ENCODE measurements at regions not wholly inside any gene's neighbourhood (a gene's known extent, or its start where the extent isn't known, plus 50 kb on each side); places are given as distances from the start of the nearest gene placed in this dataset.
"Not testable (repeated sequence)": the region's sequence is repeated elsewhere in the genome, so short reads cannot be mapped to it uniquely, and the experiment has no call there.

GRCh38 chr7:53473371-53473770 is 437.9 kb downstream of the POM121L12 start:
- no peak for DNase-seq (ENCODE audit: extremely low read depth, low read depth)
- TF ChIP-seq, protein P1, sequence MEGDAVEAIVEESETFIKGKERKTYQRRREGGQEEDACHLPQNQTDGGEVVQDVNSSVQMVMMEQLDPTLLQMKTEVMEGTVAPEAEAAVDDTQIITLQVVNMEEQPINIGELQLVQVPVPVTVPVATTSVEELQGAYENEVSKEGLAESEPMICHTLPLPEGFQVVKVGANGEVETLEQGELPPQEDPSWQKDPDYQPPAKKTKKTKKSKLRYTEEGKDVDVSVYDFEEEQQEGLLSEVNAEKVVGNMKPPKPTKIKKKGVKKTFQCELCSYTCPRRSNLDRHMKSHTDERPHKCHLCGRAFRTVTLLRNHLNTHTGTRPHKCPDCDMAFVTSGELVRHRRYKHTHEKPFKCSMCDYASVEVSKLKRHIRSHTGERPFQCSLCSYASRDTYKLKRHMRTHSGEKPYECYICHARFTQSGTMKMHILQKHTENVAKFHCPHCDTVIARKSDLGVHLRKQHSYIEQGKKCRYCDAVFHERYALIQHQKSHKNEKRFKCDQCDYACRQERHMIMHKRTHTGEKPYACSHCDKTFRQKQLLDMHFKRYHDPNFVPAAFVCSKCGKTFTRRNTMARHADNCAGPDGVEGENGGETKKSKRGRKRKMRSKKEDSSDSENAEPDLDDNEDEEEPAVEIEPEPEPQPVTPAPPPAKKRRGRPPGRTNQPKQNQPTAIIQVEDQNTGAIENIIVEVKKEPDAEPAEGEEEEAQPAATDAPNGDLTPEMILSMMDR (IDR thresholded peaks at IDR 0.05; ENCODE audit: low read depth, low read length, missing control alignments), result no peak
- H3K4me3 ChIP-seq (replicated peaks; ENCODE audit: low read depth, low read length), result no peak overlapping the region

DNA sequence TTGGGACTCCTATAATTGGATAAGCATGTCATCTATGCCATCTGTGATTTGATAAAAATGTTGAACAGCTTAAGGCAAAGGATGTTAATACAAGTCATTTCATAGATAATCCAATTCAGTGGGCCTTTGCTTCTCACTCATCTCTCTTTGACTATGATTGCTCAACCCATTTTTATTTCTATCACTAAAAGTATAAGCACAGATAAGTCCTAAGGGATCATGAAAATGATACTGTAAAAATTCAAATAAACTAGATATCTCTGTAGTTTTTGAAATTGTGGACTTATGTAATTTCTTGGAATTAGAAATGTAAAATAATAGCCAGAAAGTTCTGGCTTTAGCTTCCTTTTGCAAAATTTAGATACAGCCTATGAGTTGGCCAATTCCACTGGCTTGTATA is 440.3 kb downstream of the POM121L12 start:
- TF ChIP-seq, protein P1 (IDR thresholded peaks at IDR 0.05; ENCODE audit: low read depth, low read length, missing control alignments), result no peak
- no peak for DNase-seq (ENCODE audit: extremely low read depth, low read depth)
- H3K4me3 ChIP-seq (replicated peaks; ENCODE audit: low read depth, low read length), result no peak overlapping the region

DNA sequence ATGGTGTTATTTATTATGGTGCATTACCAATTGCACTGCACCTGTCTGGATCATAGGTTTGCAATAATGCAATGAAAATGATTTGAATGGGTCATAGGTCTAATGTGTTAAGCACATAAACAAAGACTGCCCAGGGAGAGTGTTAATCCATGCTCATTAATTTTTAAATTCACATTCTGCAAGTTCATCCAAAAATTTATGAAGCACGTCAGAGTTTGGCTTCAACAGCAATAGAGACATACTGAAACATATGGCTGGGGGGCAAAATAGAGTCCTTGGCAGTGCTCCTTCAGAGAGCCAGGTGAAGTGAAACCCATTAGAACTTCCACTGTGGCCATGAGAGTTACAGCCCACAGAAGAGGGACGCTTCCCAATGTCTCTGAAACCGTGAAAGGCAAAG is 441.1 kb downstream of the POM121L12 start:
- no peak for DNase-seq (ENCODE audit: extremely low read depth, low read depth)
- TF ChIP-seq, protein P1 (IDR thresholded peaks at IDR 0.05; ENCODE audit: low read depth, low read length, missing control alignments), result no peak
- no peak overlapping the region for H3K4me3 ChIP-seq (replicated peaks; ENCODE audit: low read depth, low read length)

- H3K4me3 ChIP-seq (replicated peaks; ENCODE audit: low read depth, low read length), result no peak overlapping the region
- no peak for DNase-seq (ENCODE audit: extremely low read depth, low read depth)
- TF ChIP-seq, protein P1 (IDR thresholded peaks at IDR 0.05; ENCODE audit: low read depth, low read length, missing control alignments), result no peak
Measured at GRCh38 chr7:53485354-53485753, 449.9 kb downstream of the POM121L12 start.

DNA sequence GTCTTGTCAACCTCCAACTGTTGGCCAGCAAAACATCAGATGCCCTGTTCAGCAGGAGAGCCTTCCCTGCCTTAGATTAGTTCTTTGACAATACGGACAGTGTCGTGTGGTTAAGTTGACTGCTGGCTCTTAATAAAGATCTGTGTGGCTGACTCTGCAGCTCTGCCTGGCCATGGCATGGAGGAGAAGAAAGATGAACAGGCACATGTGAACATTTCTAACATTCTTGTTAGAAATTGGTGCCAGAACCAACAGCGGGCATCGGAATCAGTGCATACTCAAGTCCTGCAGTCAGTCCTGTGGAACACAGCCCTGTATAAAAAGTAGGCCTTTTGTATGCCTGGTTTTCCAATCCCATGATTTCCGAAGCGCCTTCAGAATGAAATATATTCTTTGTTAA is 455.6 kb downstream of the POM121L12 start:
- TF ChIP-seq, protein P1 (IDR thresholded peaks at IDR 0.05; ENCODE audit: low read depth, low read length, missing control alignments), result no peak
- DNase-seq (ENCODE audit: extremely low read depth, low read depth), result no peak

GRCh38 chr7:53495181-53495580 is 459.7 kb downstream of the POM121L12 start:
- DNase-seq (ENCODE audit: extremely low read depth, low read depth); H3K4me3 ChIP-seq (replicated peaks; ENCODE audit: low read depth, low read length): not testable (repeated sequence)

More for the DNA sequence above, 455.6 kb downstream of the POM121L12 start:
- H3K4me3 ChIP-seq (replicated peaks; ENCODE audit: low read depth, low read length), result no peak overlapping the region

DNA sequence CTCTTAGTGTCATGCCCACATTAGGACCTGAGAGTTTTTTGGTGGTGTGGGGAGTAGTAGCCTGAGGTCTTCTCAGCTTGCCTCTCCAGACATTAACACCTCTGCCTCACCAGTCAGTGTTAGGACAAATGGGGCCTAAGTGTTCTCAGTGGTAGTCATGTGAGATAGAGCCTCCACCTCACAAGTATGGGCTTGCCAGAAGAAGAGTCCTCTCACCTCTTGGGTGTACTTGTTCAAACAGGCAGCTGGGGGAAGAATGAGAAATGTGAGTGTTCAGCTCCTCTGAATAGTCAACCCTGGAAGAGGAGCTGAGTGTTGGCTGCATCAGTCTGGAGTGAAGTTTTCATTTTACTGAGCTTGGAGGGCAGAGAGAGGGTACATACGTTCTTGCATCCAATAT is 464.6 kb downstream of the POM121L12 start:
- TF ChIP-seq, protein P1 (IDR thresholded peaks at IDR 0.05; ENCODE audit: low read depth, low read length, missing control alignments), result no peak
- no peak overlapping the region for H3K4me3 ChIP-seq (replicated peaks; ENCODE audit: low read depth, low read length)
- DNase-seq (ENCODE audit: extremely low read depth, low read depth), result no peak

Measured in HFF-Myc (cell line).